ENCODE measurements at regions not wholly inside any gene's neighbourhood (a gene's known extent, or its start where the extent isn't known, plus 50 kb on each side); places are given as distances from the start of the nearest gene placed in this dataset.
"Not testable (repeated sequence)": the region's sequence is repeated elsewhere in the genome, so short reads cannot be mapped to it uniquely, and the experiment has no call there.

- DNase-seq, result no peak
Measured at GRCh38 chr1:102500758-102501157, 504.0 kb upstream of the OLFM3 start.

DNA sequence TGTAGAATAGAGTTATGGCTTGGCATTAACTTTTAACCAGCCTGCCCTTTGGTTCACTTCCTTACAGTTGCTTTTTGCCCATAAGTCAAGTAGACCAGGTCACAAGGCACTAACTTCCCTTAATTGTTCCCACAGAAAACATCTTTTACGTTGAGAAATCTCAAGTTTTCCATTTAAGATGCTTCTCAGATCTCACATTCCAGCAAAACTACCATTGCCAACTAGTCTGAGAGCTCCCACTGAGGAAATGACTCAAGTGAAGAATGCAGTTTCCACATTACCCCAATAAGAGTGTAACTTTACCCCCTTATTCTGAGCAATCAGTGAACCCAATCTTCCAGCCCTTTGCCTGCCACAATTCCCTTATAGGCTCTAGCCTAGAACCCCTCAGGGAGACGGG, 502.2 kb upstream of the OLFM3 start:
- no peak for DNase-seq

DNA sequence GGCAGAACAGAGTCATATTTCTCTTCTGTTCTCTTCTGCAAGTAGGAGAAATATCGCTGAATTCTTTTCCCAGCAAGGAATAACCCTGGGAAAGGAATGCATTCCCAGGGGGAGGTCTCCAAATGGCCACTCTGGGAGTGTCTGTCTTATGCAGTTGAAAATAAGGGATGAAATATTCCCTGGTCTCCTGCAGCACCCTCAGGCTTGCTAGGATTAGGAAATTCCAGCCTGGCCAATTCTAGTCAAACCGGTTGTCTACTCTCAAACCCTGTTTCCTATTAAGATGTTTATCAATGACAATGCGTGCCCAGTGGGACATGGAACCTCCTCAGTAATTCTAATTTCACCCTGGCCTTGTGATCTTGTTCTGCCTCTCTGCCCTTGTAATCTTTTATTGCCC, 501.1 kb upstream of the OLFM3 start:
- DNase-seq, result not testable (repeated sequence)

GRCh38 chr1:102472520-102472919, 475.8 kb upstream of the OLFM3 start:
- peak in 2 of 3 donors; percentile 3 to 15 for DNase-seq

DNA sequence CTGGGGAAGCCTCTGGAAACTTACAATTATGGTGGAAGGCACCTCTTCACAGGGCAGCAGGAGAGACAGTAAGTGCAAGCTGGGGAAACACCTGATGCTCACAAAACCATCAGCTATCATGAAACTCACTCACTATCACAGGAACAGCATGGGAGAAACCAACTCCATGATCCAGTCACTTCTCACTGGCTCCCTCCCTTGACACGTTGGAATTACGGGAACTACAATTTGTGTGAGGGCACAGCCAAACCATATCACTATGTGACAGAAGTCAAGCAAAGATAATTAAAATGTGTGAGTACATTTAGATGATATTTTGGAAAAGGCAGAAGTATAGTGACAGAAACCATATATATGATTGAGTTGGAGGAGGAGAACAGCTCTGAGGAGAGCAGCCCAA, 474.0 kb upstream of the OLFM3 start:
- DNase-seq, result no peak

GRCh38 chr1:102466487-102466886, 469.8 kb upstream of the OLFM3 start:
- no peak for DNase-seq

GRCh38 chr1:102463328-102463727, 466.6 kb upstream of the OLFM3 start:
- no peak for DNase-seq

- not testable (repeated sequence) for DNase-seq
Measured at GRCh38 chr1:102442317-102442716, 445.6 kb upstream of the OLFM3 start.

DNA sequence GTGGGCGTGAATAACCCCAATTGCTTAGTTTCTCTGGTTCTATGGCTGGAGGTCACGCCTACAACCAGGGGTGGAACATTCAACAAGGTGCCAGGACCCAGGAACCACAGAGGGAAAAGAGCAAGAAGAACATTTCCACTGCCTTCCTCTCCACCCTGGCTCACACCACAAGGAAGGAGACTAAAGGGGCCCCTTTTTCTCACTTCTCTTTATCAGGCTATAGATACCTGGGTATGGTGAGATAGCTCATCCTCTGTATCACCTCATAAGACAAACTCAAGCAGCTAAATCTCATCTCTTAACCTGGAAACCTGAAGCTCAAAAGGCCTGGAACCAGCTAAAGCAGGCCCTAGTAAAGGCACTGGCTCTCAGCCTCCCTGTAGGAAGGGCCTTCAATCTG, 438.8 kb upstream of the OLFM3 start:
- DNase-seq, result no peak

DNA sequence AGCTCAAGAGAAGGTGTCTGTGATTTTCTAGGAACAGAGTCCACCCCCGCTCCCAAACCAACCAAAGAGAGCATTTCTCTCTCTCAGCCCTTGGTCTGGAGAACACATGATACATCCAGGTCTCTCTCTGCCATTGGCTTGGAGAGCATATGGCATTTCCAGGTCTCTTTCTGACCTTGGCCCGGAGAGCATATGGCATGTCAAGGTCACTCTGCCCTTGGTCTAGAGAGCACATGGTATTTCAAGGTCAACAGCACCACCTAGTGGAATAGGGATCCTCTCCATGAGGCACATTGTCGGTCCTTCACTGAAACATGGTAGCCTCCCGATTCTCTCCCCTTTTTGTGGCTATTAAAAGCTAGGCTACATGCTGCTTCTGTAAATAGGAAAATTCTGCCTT, 437.7 kb upstream of the OLFM3 start:
- DNase-seq, result no peak

GRCh38 chr1:102431253-102431652, 434.5 kb upstream of the OLFM3 start:
- no peak for DNase-seq

DNA sequence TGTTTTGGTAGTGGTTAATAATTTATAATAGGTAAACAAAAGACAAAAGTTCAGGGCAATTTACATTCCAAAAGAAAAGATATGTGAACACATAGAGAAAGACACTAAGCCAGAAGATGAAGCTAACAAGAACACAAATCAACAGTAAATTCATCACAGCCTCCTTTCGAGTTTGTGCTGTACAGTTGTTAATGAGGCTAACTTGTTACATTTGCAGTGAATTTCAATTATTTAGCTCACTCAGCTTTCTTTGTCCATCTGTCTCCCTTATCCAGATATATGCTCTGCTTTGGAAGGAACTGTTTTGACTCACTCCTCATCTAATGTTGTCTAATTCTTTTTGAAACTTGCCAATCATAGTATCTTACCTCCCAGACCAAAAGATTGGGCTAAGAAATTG, 423.3 kb upstream of the OLFM3 start:
- no peak for DNase-seq

Measured in muscle of back (tissue), 3 donors.